Large intestine (tissue), 3 donors: ENCODE measurements at regions not wholly inside any gene's neighbourhood (a gene's known extent, or its start where the extent isn't known, plus 50 kb on each side); places are given as distances from the start of the nearest gene placed in this dataset.

Source experiments
- DNase-seq, 2 donors: peaks; one replicate each; pipeline versions ENCODE4 v3.0.0 to v3.0.0-alpha.2; 2013
- H3K27ac ChIP-seq: one replicate; pipeline ENCODE4 v1.5.1; 2013; ENCODE audit warnings: low read length
- H3K27me3 ChIP-seq: 2 replicates; pipeline ENCODE4 v1.6.1; 2013; ENCODE audit warnings: low read length; ENCODE audit not compliant: control insufficient read depth, insufficient read depth
- H3K36me3 ChIP-seq: 2 replicates; pipeline ENCODE4 v1.6.1; 2013; ENCODE audit warnings: low read length; ENCODE audit not compliant: control insufficient read depth, insufficient read depth
- H3K4me1 ChIP-seq: one replicate; pipeline ENCODE4 v1.6.1; 2013; ENCODE audit warnings: low read length; ENCODE audit not compliant: control insufficient read depth, insufficient read depth
- H3K4me3 ChIP-seq: one replicate; pipeline ENCODE4 v1.5.1; 2013; ENCODE audit warnings: low read length
- H3K9me3 ChIP-seq: one replicate; pipeline ENCODE4 v1.6.1; 2013; ENCODE audit warnings: mild to moderate bottlenecking, low read depth, low read length, moderate library complexity; ENCODE audit not compliant: control insufficient read depth
- WGBS: methylation state at CpG from one replicate; pipeline ENCODE4 v1.1.5; 2013; ENCODE audit warnings: low lambda C conversion rate; ENCODE audit not compliant: insufficient coverage; 5-methylcytosine and 5-hydroxymethylcytosine counted together

GRCh38 chr2:38207168-38207567 is 131.2 kb upstream of the CYP1B1 start:
- 100% methylated on average over 1 of the region's 1 CpG for WGBS
- no peaks in the 10 kb centered on the region for H3K4me1 ChIP-seq
- H3K9me3 ChIP-seq, result no peaks in the 10 kb centered on the region
- H3K27me3 ChIP-seq, result no peaks in the 10 kb centered on the region
- H3K27ac ChIP-seq, result no peak overlapping the region
- no peaks in the 10 kb centered on the region for H3K36me3 ChIP-seq
- H3K4me3 ChIP-seq, result no peak overlapping the region
- no peak for DNase-seq

- Histone ChIP-seq H3K9me3 (no peaks in the 10 kb centered on the region), H3K27me3 (no peaks in the 10 kb centered on the region), H3K36me3 (no peaks in the 10 kb centered on the region), H3K27ac (no peak overlapping the region), H3K4me3 (no peak overlapping the region), H3K4me1 (no peaks in the 10 kb centered on the region)
- no peak for DNase-seq
- WGBS, result no CpG with 5 or more reads among the region's 9 CpGs
Measured at GRCh38 chr2:38203446-38203810, 127.5 kb upstream of the CYP1B1 start.

- no peak for DNase-seq
- Histone ChIP-seq H3K36me3 (no peaks in the 10 kb centered on the region), H3K27me3 (no peaks in the 10 kb centered on the region), H3K27ac (no peak overlapping the region), H3K4me1 (no peaks in the 10 kb centered on the region), H3K9me3 (no peaks in the 10 kb centered on the region), H3K4me3 (no peak overlapping the region)
- 62% methylated on average over 2 of the region's 14 CpGs for whole genome bisulfite sequencing
Measured at GRCh38 chr2:38202713-38203445, 126.9 kb upstream of the CYP1B1 start.

DNA sequence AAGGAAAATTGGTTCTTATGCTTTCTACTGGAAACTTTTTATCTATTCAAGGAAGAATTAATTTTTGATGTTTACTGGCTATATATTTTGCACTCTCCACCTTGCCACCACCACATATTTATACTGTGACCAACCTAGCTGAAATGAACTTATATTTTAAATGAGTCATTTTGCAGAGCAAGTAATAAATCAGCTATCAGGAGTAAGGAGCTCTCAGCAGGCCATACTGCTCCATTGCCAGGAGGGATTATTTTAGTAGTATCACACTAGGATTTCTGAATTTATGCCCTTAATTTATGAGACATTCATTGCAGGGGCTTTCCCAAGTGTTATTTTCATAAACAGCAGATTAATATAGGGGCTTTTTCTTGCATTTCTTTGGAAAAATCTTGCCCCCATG is 125.8 kb upstream of the CYP1B1 start:
- no peak for DNase-seq
- Histone ChIP-seq H3K27me3 (no peaks in the 10 kb centered on the region), H3K4me1 (no peaks in the 10 kb centered on the region), H3K4me3 (no peak overlapping the region), H3K9me3 (no peaks in the 10 kb centered on the region), H3K27ac (no peak overlapping the region), H3K36me3 (no peaks in the 10 kb centered on the region)

DNA sequence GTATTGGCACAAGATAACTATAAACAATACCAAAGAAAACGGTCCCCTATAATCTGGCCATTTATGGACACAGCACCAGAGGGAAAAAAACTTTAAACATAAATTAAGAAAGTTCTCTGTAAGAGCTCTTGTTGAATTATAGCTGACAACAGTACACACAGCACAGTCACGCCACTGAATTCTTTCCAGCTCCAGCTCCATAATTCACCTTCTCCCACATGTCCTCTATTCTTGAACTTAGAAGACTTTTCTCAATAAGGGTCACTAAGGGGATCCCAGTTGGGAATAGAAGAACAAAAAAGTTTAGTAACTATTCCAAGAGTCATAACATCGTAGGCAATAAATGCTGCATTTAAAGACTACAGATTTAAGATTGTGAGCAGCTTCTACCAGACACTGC is 124.6 kb upstream of the CYP1B1 start:
- Histone ChIP-seq H3K4me1 (no peaks in the 10 kb centered on the region), H3K27me3 (no peaks in the 10 kb centered on the region), H3K9me3 (no peaks in the 10 kb centered on the region), H3K27ac (no peak overlapping the region), H3K36me3 (no peaks in the 10 kb centered on the region), H3K4me3 (no peak overlapping the region)
- no CpG with 5 or more reads among the region's 3 CpGs for WGBS
- DNase-seq, result no peak

DNA sequence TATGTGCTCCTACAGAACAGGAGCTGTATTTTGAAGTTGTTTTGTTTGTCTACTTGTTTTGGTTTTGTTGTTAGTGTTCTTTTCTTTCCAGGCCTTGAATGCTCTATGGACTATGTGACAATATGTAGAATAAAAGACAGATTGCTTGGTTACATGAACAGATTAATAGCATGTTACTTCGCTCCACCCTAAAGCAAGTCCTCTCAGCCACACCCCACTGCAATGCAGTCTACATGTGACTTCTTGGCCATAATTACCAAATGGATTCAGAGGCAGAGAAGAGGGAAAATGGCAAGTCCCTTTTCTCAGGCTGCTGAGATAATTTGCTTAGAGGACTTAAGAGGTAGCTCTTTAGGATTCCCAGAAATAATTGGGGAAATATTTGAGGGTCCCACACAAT is 123.2 kb upstream of the CYP1B1 start:
- Histone ChIP-seq H3K4me3 (no peak overlapping the region), H3K36me3 (no peaks in the 10 kb centered on the region), H3K9me3 (no peaks in the 10 kb centered on the region), H3K27ac (no peak overlapping the region), H3K27me3 (no peaks in the 10 kb centered on the region), H3K4me1 (no peaks in the 10 kb centered on the region)
- no CpG with 5 or more reads among the region's 1 CpG for WGBS
- DNase-seq, result no peak

DNA sequence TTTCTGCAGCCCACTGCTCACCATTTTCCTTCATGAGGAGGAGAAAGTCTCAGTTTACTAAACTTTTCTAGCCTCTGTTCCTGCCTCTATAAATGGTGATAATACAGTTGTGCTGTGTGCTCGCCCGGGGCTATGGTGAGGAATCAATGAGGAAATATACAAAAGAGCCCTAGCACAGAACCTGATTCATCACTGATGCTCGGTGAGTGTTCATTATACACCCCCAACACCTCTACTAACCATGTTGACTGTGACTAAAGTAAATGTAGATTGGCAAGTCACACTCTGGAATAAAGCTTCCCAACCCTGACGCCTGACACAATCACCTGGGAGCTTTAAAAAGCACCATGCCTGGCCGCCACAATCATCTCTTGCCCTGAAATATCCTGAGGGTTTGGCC is 118.8 kb upstream of the CYP1B1 start:
- no peaks in the 10 kb centered on the region for H3K36me3 ChIP-seq
- no peak overlapping the region for H3K4me3 ChIP-seq
- no peaks in the 10 kb centered on the region for H3K27me3 ChIP-seq
- WGBS, result no CpG with 5 or more reads among the region's 5 CpGs
- DNase-seq, result no peak
- no peak overlapping the region for H3K27ac ChIP-seq
- H3K4me1 ChIP-seq, result no peaks in the 10 kb centered on the region
- H3K9me3 ChIP-seq, result no peaks in the 10 kb centered on the region

GRCh38 chr2:38192976-38193375 is 117.0 kb upstream of the CYP1B1 start:
- no peaks in the 10 kb centered on the region for H3K9me3 ChIP-seq
- 83% methylated on average over 1 of the region's 3 CpGs for WGBS

DNA sequence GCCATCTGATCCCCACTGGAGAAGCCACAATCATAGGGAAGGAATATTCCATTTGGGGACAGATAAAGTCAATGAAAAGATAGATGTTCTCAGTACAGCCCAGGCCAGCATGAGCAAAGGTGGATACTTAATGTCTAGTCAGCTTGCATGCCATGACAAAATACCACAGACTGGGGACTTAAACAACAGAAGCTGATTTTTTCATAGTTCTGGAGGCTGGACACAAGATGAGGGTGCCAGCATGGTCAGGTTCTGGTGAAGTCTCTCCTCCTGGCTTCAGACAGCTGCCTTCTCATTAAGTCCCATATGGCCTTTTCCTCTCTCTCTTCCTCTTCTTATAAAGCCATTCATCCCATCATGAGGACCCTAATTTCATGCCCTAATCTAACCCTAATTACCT is 116.1 kb upstream of the CYP1B1 start:
- Histone ChIP-seq H3K27ac (no peak overlapping the region), H3K36me3 (no peaks in the 10 kb centered on the region)
- no peak for DNase-seq

More at GRCh38 chr2:38192976-38193375, 117.0 kb upstream of the CYP1B1 start:
- no peaks in the 10 kb centered on the region for H3K27me3 ChIP-seq
- H3K27ac ChIP-seq, result no peak overlapping the region
- no peak for DNase-seq
- no peak overlapping the region for H3K4me3 ChIP-seq
- H3K4me1 ChIP-seq, result no peaks in the 10 kb centered on the region
- H3K36me3 ChIP-seq, result no peaks in the 10 kb centered on the region

DNA sequence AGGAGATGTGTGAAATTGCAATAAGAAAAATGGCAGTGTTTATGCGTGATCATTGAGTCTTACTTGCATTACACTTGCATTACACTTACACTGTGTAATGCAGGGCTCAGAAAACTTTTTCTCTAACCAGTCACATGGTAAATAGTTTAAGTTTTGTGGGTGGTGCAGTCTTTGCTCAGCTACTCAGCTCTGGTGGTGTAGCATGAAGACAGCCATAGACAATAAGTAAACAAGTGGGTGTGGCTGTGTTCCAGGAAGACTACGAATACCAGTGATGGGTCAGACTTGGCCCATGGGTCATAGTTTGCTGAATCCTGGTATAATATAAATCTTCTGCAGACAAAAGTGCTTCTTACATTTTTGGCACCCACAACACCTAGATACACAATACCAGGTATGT is 115.6 kb upstream of the CYP1B1 start:
- Histone ChIP-seq H3K9me3 (no peaks in the 10 kb centered on the region), H3K27ac (no peak overlapping the region), H3K4me3 (no peak overlapping the region), H3K4me1 (no peaks in the 10 kb centered on the region), H3K36me3 (no peaks in the 10 kb centered on the region), H3K27me3 (no peaks in the 10 kb centered on the region)
- WGBS, result 100% methylated on average over 1 of the region's 2 CpGs
- no peak for DNase-seq

More for the DNA sequence above, 116.1 kb upstream of the CYP1B1 start:
- no peak overlapping the region for H3K4me3 ChIP-seq
- no peaks in the 10 kb centered on the region for H3K4me1 ChIP-seq
- H3K9me3 ChIP-seq, result no peaks in the 10 kb centered on the region
- no peaks in the 10 kb centered on the region for H3K27me3 ChIP-seq

- no peak overlapping the region for H3K27ac ChIP-seq
- no peaks in the 10 kb centered on the region for H3K36me3 ChIP-seq
- 79% methylated on average over 2 of the region's 3 CpGs for WGBS
- H3K4me1 ChIP-seq, result no peaks in the 10 kb centered on the region
- no peaks in the 10 kb centered on the region for H3K9me3 ChIP-seq
- H3K4me3 ChIP-seq, result no peak overlapping the region
- no peak for DNase-seq
- H3K27me3 ChIP-seq, result no peaks in the 10 kb centered on the region
Measured at GRCh38 chr2:38190542-38191218, 114.7 kb upstream of the CYP1B1 start.
